CD4-positive, alpha-beta memory T cell (primary cell): ENCODE measurements at regions not wholly inside any gene's neighbourhood (a gene's known extent, or its start where the extent isn't known, plus 50 kb on each side); places are given as distances from the start of the nearest gene placed in this dataset.
"Not testable (repeated sequence)": the region's sequence is repeated elsewhere in the genome, so short reads cannot be mapped to it uniquely, and the experiment has no call there.

Experiments
- CTCF ChIA-PET: fragments of 350-600 bp; sonication (Branson Sonifier 250); formaldehyde crosslinking; loops from one replicate; lab custom pipeline; 2021; ENCODE audit warnings: inconsistent platforms; ENCODE audit not compliant: partially characterized antibody; lab: Charles Lee
- POLR2A ChIA-PET: fragments of 350-600 bp; sonication (Branson Sonifier 250); formaldehyde crosslinking; loops from one replicate; lab custom pipeline; 2021; ENCODE audit not compliant: partially characterized antibody; lab: Charles Lee
- DNase-seq, 5 donors: peaks; one replicate each; pipeline versions ENCODE4 v3.0.0 to v3.0.0-alpha.2; 2020 to 2022; ENCODE audit warnings: mixed read lengths in 1 of 5
- H3K27ac ChIP-seq: one replicate; pipeline ENCODE4 v1.7.0; 2013; ENCODE audit warnings: low read depth, low read length
- H3K27me3 ChIP-seq: 2 replicates; pipeline ENCODE4 v1.7.0; 2013; ENCODE audit warnings: mild to moderate bottlenecking, low read length, moderate library complexity; ENCODE audit not compliant: insufficient read depth
- H3K36me3 ChIP-seq: 2 replicates; pipeline ENCODE4 v1.7.0; 2013; ENCODE audit warnings: mild to moderate bottlenecking, low read length, moderate library complexity; ENCODE audit not compliant: insufficient read depth
- H3K4me1 ChIP-seq: 2 replicates; pipeline ENCODE4 v1.7.0; 2013; ENCODE audit warnings: mild to moderate bottlenecking, low read length, moderate library complexity; ENCODE audit not compliant: insufficient read depth
- H3K4me3 ChIP-seq, 2 donors: one replicate each; pipeline ENCODE4 v1.7.0; 2013; ENCODE audit warnings: low read length in 2 of 2, mild to moderate bottlenecking in 1 of 2
- H3K9me3 ChIP-seq, 2 donors: one replicate each; pipeline ENCODE4 v1.7.0; 2013; ENCODE audit warnings: low read length in 2 of 2, control low read depth in 1 of 2; ENCODE audit not compliant: control insufficient read depth in 1 of 2
- H3K27ac Mint-ChIP-seq, 7 donors: one replicate each; pipeline ENCODE4 v1.8.0; 2020 to 2021; ENCODE audit warnings: mixed read lengths in 7 of 7, mild to moderate bottlenecking in 6 of 7, inconsistent platforms in 3 of 7, moderate library complexity in 3 of 7
- H3K27me3 Mint-ChIP-seq, 2 donors: one replicate each; pipeline ENCODE4 v1.8.0; 2020 to 2021; ENCODE audit warnings: mixed read lengths in 2 of 2
- H3K36me3 Mint-ChIP-seq, 2 donors: one replicate each; pipeline ENCODE4 v1.8.0; 2020 to 2021; ENCODE audit warnings: mixed read lengths in 2 of 2, inconsistent platforms in 1 of 2, mild to moderate bottlenecking in 1 of 2
- H3K4me1 Mint-ChIP-seq, 4 donors: one replicate each; pipeline ENCODE4 v1.8.0; 2020 to 2021; ENCODE audit warnings: mixed read lengths in 4 of 4, mild to moderate bottlenecking in 1 of 4
- H3K4me3 Mint-ChIP-seq, 8 donors: one replicate each; pipeline ENCODE4 v1.8.0; 2020 to 2021; ENCODE audit warnings: mixed read lengths in 8 of 8, mild to moderate bottlenecking in 7 of 8, moderate library complexity in 6 of 8, inconsistent platforms in 3 of 8
- H3K9me3 Mint-ChIP-seq, 8 donors: one replicate each; pipeline ENCODE4 v1.8.0; 2020 to 2021; ENCODE audit warnings: mixed read lengths in 8 of 8, mild to moderate bottlenecking in 5 of 8, inconsistent platforms in 3 of 8, moderate library complexity in 1 of 8
- intact Hi-C: fragments of 100-400 bp; cut with micrococcal nuclease; formaldehyde crosslinking; loops from one replicate; pipeline ENCODE4 v1.15.1; 2023

DNA sequence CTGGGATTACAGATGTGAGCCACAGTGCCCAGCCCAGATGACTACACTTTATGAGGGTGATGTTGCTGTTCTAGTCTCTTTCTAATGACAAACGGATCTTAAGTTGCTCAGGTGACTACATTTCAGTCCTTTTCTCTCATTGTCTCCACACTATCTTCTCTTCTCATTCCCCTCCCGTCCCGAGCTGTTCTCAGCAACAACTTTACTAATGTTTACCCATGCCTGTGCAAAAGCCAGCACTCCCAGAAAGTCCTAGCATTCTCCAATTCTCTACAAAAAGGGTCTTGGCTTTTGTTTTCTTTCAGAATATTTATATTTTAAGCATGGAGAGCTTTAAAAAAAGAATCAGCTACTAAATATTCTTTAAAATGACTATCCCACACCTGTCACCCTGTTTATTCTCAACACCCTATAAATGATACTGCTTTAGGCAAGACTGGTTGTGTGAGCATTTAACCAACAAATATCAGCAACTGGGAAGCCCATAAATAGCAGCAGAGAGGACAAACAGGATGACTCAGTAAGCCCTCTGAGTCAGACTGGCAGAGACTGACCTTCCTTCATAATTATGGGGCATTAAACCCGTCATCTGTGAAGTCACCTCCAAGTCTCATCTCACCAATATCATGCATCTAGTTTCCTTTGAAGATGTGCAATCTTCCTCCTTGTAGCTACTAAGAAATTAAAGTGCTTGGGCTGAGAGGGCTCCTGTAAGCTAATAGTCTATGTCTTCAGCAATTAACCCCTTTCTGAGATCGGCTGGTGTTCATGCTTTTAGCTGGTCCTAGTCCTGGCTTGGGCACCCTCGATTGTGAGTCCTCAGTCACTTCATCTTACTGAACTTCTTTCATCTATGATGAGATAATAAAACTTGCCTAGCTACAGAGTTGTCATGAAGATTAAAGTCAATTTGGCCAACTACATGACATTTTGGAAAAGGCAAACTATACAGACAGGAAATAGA is 72.6 kb upstream of the KIF2A start:
- H3K4me1 ChIP-seq, POLR2A ChIA-PET, H3K4me3 ChIP-seq, CTCF ChIA-PET, H3K4me1 Mint-ChIP-seq, H3K27ac ChIP-seq, H3K9me3 Mint-ChIP-seq, H3K9me3 ChIP-seq, H3K36me3 Mint-ChIP-seq, DNase-seq, H3K27me3 Mint-ChIP-seq, H3K36me3 ChIP-seq, H3K27ac Mint-ChIP-seq, intact Hi-C loops, H3K4me3 Mint-ChIP-seq, H3K27me3 ChIP-seq: not testable (repeated sequence)

- H3K9me3 Mint-ChIP-seq, H3K9me3 ChIP-seq, H3K36me3 ChIP-seq, H3K4me3 ChIP-seq, intact Hi-C loops, H3K27me3 Mint-ChIP-seq, H3K36me3 Mint-ChIP-seq, DNase-seq, H3K4me1 Mint-ChIP-seq, H3K4me3 Mint-ChIP-seq, POLR2A ChIA-PET, H3K27ac ChIP-seq, CTCF ChIA-PET, H3K4me1 ChIP-seq, H3K27me3 ChIP-seq, H3K27ac Mint-ChIP-seq: not testable (repeated sequence)
Measured at GRCh38 chr5:62236593-62236992, 69.4 kb upstream of the KIF2A start.

DNA sequence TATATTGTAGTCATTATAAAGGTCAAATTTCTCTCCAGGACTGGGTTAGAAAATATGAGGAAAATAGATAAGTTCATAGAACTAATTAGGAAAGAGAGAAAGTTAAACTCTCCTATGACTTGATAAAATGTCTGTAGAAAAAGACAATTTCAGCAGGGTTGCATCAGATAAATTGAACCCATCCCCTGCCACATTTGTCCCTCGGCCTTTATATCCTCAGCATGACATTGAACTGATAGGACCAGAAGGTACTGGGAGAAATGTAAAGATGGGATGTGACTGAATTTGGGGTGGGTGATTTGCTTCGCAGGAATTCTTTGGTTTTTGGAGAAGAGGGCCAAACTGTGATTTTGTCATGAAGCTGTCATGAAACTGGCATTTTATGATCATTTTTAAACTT is 68.1 kb upstream of the KIF2A start:
- H3K27ac Mint-ChIP-seq, CTCF ChIA-PET: not testable (repeated sequence)
- POLR2A ChIA-PET: interaction anchor here (1.0 kb wide), 1 partner anchor 18 kb away, joined by 3 read pairs; no protein-coding TSS in a partner anchor

GRCh38 chr5:62238584-62238983 is 67.4 kb upstream of the KIF2A start:
- H3K27me3 ChIP-seq, H3K4me3 Mint-ChIP-seq, H3K36me3 Mint-ChIP-seq, CTCF ChIA-PET, H3K4me3 ChIP-seq, H3K27me3 Mint-ChIP-seq, intact Hi-C loops, H3K4me1 Mint-ChIP-seq, H3K9me3 Mint-ChIP-seq, H3K36me3 ChIP-seq, H3K9me3 ChIP-seq, H3K27ac Mint-ChIP-seq, H3K27ac ChIP-seq, DNase-seq, H3K4me1 ChIP-seq: not testable (repeated sequence)
- POLR2A ChIA-PET: interaction anchor here (1.0 kb wide), 1 partner anchor 17 kb away, joined by 3 read pairs; no protein-coding TSS in a partner anchor

More for the DNA sequence above, 68.1 kb upstream of the KIF2A start:
- H3K4me1 Mint-ChIP-seq, H3K9me3 ChIP-seq, H3K36me3 Mint-ChIP-seq, H3K27me3 Mint-ChIP-seq, H3K27ac ChIP-seq, H3K27me3 ChIP-seq, H3K36me3 ChIP-seq, H3K9me3 Mint-ChIP-seq, H3K4me1 ChIP-seq, intact Hi-C loops, H3K4me3 Mint-ChIP-seq, DNase-seq, H3K4me3 ChIP-seq: not testable (repeated sequence)

DNA sequence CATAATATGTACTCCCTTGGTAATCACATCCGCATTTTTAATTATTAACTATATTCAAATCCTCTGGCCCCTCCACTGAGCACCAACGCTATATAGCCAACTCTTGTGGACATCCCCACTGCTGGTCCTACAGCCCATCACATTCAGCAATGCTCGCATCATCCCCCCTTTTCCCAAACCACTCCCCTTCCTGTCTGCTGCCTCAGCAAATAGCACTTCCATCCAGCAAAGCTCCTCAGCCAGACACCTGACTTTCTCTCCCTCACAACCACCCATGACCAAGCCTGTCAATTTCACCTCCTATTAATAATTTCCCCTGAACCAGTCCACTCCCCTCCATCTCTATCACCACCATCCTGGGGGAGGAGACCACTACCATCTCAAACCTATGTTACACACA is 65.5 kb upstream of the KIF2A start:
- CTCF ChIA-PET, H3K4me3 ChIP-seq, POLR2A ChIA-PET, intact Hi-C loops, H3K27ac ChIP-seq, H3K4me1 ChIP-seq, DNase-seq, H3K27me3 Mint-ChIP-seq, H3K9me3 ChIP-seq, H3K36me3 Mint-ChIP-seq, H3K36me3 ChIP-seq, H3K27me3 ChIP-seq, H3K4me3 Mint-ChIP-seq, H3K9me3 Mint-ChIP-seq: not testable (repeated sequence)
- Mint-ChIP-seq H3K4me1 (peaks cover 0 to 10% (median 5%) of the 10 kb centered on the region in 4 donors), H3K27ac (peak overlapping the region in 2 of 7 donors; percentile 19 to 91)

DNA sequence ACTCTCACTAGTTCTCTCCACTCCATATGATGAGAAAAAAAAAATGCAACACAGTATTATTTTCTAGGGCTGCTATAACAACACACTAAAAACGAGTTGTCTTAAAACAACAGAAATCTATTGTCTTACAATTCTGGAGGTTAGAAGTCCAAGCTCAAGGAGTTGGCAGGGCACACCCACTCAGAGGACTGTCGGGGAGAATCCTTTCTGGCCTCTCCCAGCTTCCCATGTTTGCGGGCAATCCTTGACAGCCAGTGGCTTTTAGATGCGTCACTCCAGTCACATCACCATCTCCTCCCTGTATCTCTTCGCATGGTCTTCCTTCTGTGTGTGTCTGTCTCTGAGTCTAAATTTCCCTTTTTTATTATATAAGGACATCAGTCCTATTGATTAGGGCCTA is 64.0 kb upstream of the KIF2A start:
- H3K27ac Mint-ChIP-seq, H3K9me3 Mint-ChIP-seq, H3K27me3 Mint-ChIP-seq, H3K9me3 ChIP-seq, H3K36me3 Mint-ChIP-seq, H3K4me1 ChIP-seq, H3K4me3 Mint-ChIP-seq, intact Hi-C loops, H3K4me3 ChIP-seq, H3K27ac ChIP-seq, DNase-seq, H3K27me3 ChIP-seq, H3K36me3 ChIP-seq, POLR2A ChIA-PET: not testable (repeated sequence)
- CTCF ChIA-PET: interaction anchor here (0.6 to 0.9 kb wide), 2 partner anchors 36 to 102 kb away, joined by 3 read pairs; no protein-coding TSS in a partner anchor
- peaks cover 0 to 10% (median 5%) of the 10 kb centered on the region in 4 donors for H3K4me1 Mint-ChIP-seq

- POLR2A ChIA-PET, H3K9me3 Mint-ChIP-seq, intact Hi-C loops, DNase-seq, H3K4me1 ChIP-seq, H3K27me3 Mint-ChIP-seq, H3K27ac Mint-ChIP-seq, H3K9me3 ChIP-seq, H3K4me3 ChIP-seq, H3K27ac ChIP-seq, H3K27me3 ChIP-seq, H3K36me3 ChIP-seq, H3K36me3 Mint-ChIP-seq, H3K4me3 Mint-ChIP-seq: not testable (repeated sequence)
- H3K4me1 Mint-ChIP-seq: peaks cover 0 to 10% (median 5%) of the 10 kb centered on the region in 4 donors
- CTCF ChIA-PET: interaction anchor here (0.7 to 1.0 kb wide), 4 partner anchors 13 to 318 kb away, joined by 3 to 4 read pairs (median 4); no protein-coding TSS in a partner anchor
Measured at GRCh38 chr5:62243046-62243445, 63.0 kb upstream of the KIF2A start.
